GM13977 (cell line): ENCODE measurements at regions not wholly inside any gene's neighbourhood (a gene's known extent, or its start where the extent isn't known, plus 50 kb on each side); places are given as distances from the start of the nearest gene placed in this dataset.

Source experiments
- DNase-seq: peaks from one replicate; pipeline ENCODE4 v3.0.0; 2012; ENCODE audit warnings: low spot score
- in situ Hi-C: fragments of 300-500 bp; cut with MboI; formaldehyde crosslinking; loops from one replicate; pipeline ENCODE4 v1.12.0; 2022; ENCODE audit warnings: low sequenced_read_pairs, low pct_unique_long_range_greater_than_20kb, mixed read lengths, inconsistent platforms; ENCODE audit not compliant: unreplicated experiment
- TF ChIP-seq, protein P1 (sequence below): IDR thresholded peaks from 2 replicates; pipeline ENCODE4 v1.5.1; 2012; ENCODE audit warnings: mild to moderate bottlenecking, control low read depth; ENCODE audit not compliant: insufficient read depth; ENCODE audit errors: extremely low read depth, missing control alignments

DNA sequence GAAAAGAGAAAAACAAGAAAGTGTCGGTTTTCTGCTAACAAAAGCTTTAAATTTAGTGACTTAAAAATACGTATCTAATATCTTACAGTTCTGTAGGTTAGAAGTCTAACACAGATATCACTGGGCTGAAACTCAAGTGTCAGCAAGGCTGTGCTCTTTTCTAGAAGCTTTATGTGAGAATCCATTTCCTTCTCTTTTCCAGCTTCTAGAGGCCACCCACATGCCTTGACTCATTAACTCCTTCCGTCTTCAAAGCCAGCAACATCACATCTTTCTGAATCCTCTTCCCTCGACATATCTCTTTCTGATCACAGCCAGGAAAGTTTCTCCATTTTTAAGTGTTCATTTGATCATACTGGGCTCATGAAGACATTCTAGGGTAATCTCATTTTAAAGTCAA, 262.0 kb downstream of the MAFB start:
- DNase-seq = no peak
- in situ Hi-C loops = no loop called here
- TF ChIP-seq, protein P1, sequence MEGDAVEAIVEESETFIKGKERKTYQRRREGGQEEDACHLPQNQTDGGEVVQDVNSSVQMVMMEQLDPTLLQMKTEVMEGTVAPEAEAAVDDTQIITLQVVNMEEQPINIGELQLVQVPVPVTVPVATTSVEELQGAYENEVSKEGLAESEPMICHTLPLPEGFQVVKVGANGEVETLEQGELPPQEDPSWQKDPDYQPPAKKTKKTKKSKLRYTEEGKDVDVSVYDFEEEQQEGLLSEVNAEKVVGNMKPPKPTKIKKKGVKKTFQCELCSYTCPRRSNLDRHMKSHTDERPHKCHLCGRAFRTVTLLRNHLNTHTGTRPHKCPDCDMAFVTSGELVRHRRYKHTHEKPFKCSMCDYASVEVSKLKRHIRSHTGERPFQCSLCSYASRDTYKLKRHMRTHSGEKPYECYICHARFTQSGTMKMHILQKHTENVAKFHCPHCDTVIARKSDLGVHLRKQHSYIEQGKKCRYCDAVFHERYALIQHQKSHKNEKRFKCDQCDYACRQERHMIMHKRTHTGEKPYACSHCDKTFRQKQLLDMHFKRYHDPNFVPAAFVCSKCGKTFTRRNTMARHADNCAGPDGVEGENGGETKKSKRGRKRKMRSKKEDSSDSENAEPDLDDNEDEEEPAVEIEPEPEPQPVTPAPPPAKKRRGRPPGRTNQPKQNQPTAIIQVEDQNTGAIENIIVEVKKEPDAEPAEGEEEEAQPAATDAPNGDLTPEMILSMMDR = no peak

DNA sequence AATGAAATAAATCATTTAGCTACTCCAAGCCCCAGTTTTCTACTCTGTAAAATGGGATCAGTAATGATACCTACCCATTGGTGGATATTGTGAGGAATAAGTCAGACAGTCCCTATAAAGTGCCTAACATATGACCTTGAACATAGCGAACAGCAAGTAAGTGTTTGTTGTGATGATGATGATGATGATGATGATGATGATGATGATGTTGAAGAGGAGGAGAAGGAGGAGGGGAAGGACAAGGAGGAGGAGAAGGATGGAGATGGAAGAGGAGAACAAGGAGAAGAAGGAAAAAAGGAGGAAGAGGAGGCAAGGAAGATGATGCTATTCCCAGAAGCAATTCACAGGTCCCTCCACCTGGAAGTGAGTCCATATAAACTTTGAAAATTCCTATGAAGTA, 264.3 kb downstream of the MAFB start:
- TF ChIP-seq, protein P1 = no peak
- in situ Hi-C loops = no loop called here
- DNase-seq = no peak

GRCh38 chr20:40422656-40423055, 266.4 kb downstream of the MAFB start:
- TF ChIP-seq, protein P1 = no peak
- DNase-seq = no peak
- in situ Hi-C loops = no loop called here

- TF ChIP-seq, protein P1 = no peak
- in situ Hi-C loops = no loop called here
- no peak for DNase-seq
These were observed 272.8 kb downstream of the MAFB start for GRCh38 chr20:40416274-40416673.

DNA sequence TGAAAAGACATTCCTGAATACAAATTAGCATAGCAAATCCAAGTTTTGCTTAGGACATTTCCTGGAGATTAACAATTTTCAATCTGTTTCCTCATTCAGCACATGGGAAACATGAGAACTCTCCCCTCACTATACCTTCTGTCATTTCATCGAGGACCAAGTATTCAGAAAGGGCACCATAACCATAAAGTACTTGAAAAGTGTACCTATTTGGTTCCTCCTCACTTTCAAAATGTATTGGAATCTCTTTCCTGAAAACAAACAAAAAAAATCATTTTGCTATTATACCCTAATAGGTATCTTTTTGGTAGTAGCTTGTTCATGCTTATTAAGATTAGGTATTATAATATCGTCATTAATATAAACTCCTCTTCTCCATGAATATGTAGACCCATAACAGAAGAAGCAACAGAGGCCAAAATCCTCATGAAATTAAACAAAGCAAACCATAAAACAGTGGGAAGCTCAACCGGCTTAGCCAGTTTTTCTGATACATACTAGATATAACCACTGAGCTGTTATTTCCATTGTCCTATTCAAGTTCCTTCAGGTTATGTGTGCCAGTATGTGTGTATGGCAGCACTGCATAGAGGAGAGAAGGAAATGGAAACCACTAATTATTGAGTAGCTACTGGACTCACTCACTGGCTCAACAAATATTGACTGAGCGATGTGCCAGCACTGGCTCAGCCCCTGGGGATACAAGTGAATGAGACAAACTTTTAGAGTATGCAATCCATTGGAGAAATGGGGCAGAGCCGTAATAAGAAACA, 274.0 kb downstream of the MAFB start:
- TF ChIP-seq, protein P1 = no peak
- no peak for DNase-seq
- in situ Hi-C loops = no loop called here

DNA sequence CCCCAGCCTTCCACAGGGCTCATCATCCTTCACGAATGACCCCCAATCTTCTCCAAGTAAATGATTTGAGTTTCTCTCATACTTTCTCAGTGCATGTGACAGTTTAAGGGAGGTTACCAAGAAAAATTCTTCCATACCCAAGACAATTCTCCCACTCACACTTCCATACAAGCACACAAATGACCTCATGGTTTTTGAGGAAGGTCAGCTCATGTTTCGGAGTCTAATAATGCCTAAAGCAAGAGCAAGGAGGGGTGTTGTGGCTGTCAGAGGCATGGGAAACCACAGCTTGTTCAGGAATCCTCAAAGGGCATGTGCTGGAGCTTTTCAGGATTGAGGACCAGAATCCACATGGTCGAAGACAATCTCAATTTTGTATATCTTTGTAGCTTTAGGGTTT, 279.0 kb downstream of the MAFB start:
- DNase-seq = no peak
- TF ChIP-seq, protein P1 = no peak
- in situ Hi-C loops = no loop called here
